ENCODE measurements at regions not wholly inside any gene's neighbourhood (a gene's known extent, or its start where the extent isn't known, plus 50 kb on each side); places are given as distances from the start of the nearest gene placed in this dataset.

DNA sequence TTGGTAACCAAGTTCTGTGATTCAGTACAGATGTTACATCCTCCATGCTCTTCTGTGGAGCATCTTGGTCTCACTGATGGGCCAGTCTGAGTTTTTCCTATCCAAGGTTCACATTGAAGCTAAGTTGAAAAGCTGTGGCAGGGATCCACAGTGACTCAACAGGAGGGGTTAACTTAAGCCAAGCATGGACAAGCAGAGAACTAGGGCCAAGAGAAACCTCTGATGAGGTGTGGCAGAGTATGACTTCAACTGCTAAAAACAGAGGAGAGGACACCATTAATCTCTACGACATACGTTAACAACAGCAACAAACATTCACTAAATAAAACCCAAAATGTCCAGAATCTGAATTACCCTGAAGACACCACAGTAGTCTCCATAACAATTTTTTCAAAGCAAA is 268.1 kb upstream of the UBE2E2 start:
- TF ChIP-seq POLR2AphosphoS5 (IDR thresholded peaks at IDR 0.05; ENCODE audit: low read depth, low read length) (no peak), REST (IDR thresholded peaks at IDR 0.05; ENCODE audit: insufficient read depth in 1 of 2, low read depth in 2 of 2, low read length in 2 of 2) (no peak), TAF1 (IDR thresholded peaks at IDR 0.05; ENCODE audit: borderline replicate concordance, insufficient read depth, low read length) (no peak)

GRCh38 chr3:22937536-22937935 is 265.6 kb upstream of the UBE2E2 start:
- TF ChIP-seq SIN3A (IDR thresholded peaks at IDR 0.05; ENCODE audit: borderline replicate concordance, insufficient read depth, low read length): no peak

- no peak for TF ChIP-seq REST (IDR thresholded peaks at IDR 0.05; ENCODE audit: insufficient read depth in 1 of 2, low read depth in 2 of 2, low read length in 2 of 2)
- no peak for TF ChIP-seq TAF1 (IDR thresholded peaks at IDR 0.05; ENCODE audit: borderline replicate concordance, insufficient read depth, low read length)
- no peak for TF ChIP-seq SIN3A (IDR thresholded peaks at IDR 0.05; ENCODE audit: borderline replicate concordance, insufficient read depth, low read length)
- TF ChIP-seq FOXP2 (optimal IDR thresholded peaks at IDR 0.05; ENCODE audit: borderline replicate concordance, extremely low read depth, extremely low read length, insufficient read depth): no peak
- no peak for TF ChIP-seq POLR2AphosphoS5 (IDR thresholded peaks at IDR 0.05; ENCODE audit: low read depth, low read length)
Observed at GRCh38 chr3:22938739-22939138, 264.4 kb upstream of the UBE2E2 start.

- TF ChIP-seq POLR2AphosphoS5 (IDR thresholded peaks at IDR 0.05; ENCODE audit: low read depth, low read length): no peak
Observed at GRCh38 chr3:22939349-22939748, 263.8 kb upstream of the UBE2E2 start.

DNA sequence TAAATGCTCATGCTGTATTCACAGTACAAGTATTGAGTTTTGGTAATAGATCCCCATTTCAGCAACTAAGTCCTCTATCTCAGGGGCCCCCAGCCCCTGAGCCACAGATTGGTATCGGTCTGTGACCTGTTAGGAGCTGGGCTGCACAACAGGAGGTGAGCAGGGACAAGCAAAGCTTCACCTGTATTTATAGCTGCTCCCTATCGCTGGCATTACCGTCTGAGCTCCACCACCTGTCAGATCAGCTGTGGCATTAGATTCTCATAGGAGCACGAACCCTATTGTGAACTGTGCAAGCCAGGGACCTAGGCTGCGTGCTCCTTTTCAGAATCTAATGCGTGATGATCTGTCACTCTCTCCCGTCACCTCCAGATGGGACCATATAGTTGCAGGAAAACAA is 262.8 kb upstream of the UBE2E2 start:
- no peak for TF ChIP-seq REST (IDR thresholded peaks at IDR 0.05; ENCODE audit: insufficient read depth in 1 of 2, low read depth in 2 of 2, low read length in 2 of 2)
- TF ChIP-seq FOXP2 (optimal IDR thresholded peaks at IDR 0.05; ENCODE audit: borderline replicate concordance, extremely low read depth, extremely low read length, insufficient read depth): no peak
- TF ChIP-seq POLR2AphosphoS5 (IDR thresholded peaks at IDR 0.05; ENCODE audit: low read depth, low read length): no peak
- TF ChIP-seq TAF1 (IDR thresholded peaks at IDR 0.05; ENCODE audit: borderline replicate concordance, insufficient read depth, low read length): no peak

DNA sequence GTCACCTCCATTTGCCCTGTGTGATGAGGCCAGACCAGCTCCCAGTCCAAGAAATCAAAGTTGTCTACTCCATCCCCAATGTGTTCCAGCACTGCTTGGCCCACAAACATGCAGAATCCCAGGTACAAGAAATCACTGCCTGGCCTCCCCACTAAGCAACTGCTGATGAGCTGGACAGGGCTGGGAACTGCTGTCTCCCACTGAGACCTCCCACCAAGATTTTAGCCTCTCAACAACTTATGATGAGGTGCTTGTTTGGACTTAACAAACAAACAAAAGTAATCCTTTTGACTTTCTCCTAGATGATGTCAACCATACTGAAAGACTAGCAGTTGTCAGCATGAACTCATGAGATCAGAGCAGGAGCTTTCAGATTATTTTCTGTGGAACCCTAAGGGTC is 260.1 kb upstream of the UBE2E2 start:
- TF ChIP-seq REST (IDR thresholded peaks at IDR 0.05; ENCODE audit: insufficient read depth in 1 of 2, low read depth in 2 of 2, low read length in 2 of 2) (no peak), POLR2AphosphoS5 (IDR thresholded peaks at IDR 0.05; ENCODE audit: low read depth, low read length) (no peak), TAF1 (IDR thresholded peaks at IDR 0.05; ENCODE audit: borderline replicate concordance, insufficient read depth, low read length) (no peak), FOXP2 (optimal IDR thresholded peaks at IDR 0.05; ENCODE audit: borderline replicate concordance, extremely low read depth, extremely low read length, insufficient read depth) (no peak), SIN3A (IDR thresholded peaks at IDR 0.05; ENCODE audit: borderline replicate concordance, insufficient read depth, low read length) (no peak)
